GM10847 (cell line): ENCODE measurements at regions not wholly inside any gene's neighbourhood (a gene's known extent, or its start where the extent isn't known, plus 50 kb on each side); places are given as distances from the start of the nearest gene placed in this dataset.

Experiments used
- POLR2A ChIP-seq: IDR thresholded peaks from 2 replicates; pipeline ENCODE4 v1.6.1; 2011; ENCODE audit not compliant: insufficient read length; ENCODE audit errors: extremely low read depth

DNA sequence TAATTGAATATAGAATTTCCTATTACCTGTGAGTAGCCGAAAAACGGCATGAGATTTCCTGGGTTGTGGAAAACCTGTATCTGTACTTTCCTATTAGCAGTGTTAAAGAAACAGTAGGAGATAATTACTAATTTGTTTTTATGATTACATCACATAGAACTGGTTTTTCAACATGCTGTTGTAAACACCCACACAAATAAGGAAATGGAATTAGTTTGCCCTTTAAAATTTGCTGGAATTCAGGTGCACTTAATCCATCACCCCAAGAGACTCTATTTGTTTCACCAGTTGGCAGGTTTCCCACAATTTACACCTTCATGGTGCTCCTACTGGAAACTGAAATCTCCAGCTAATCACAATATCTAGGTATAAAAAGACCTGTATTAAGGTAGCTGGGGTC, 274.1 kb upstream of the SLC8A1 start:
- TF ChIP-seq POLR2A = no peak

DNA sequence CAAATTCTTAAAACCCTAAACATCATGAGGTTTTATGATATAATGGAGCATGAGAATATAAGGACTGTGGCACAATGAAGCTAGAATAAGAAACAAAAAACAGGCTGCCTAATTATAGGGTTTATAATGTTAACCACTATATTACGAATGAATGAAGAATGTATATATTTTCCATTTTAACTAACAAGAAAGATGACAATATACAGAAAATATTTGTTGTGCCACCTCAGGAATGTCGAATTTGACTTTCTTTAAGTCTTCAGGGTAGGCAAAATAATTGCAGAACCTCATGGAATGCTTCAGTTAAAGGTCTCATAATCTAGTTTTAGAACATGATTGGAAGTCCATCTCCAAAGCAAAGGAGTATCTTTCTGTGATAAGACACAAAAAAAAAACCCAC, 282.9 kb upstream of the SLC8A1 start:
- no peak for TF ChIP-seq POLR2A

- no peak for TF ChIP-seq POLR2A
Observed at GRCh38 chr2:40737180-40737579, 285.3 kb upstream of the SLC8A1 start.

DNA sequence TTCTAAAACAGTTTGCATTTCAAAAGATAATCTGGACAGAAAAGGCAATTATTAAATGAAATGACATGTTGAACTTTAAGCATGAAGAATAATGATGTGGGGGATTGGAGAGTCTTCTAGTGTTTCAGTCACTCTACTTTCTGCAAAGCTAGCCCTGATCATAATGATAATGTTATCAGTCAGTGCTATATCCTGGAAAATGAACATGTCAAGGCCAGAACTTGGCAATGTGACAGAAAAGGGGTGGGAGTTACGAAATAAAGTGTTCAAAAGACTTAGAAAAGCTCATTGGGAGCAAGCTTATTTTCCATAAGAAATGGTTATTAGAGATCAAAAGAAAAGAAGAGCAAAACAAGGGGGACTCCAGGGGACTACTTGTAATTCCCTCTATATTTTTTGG, 288.5 kb upstream of the SLC8A1 start:
- no peak for TF ChIP-seq POLR2A

DNA sequence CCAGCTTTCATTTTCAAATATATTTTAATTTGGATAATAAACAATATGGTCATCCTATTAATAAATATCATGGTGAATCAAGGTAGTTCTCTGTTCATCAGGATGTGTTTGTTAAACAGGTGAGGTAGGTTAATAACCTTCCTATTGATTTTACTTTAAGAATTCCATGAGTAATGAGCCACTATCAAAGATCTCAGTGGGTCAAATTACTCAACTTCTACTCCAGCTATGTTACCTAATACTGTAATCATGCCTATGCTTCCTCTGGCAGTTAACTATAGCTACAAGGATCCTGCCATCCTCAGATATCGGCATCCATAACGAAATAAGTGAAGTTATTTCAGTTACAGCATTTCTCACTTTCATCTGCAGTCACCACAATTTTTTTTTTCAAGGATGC, 289.6 kb upstream of the SLC8A1 start:
- TF ChIP-seq POLR2A = no peak

- TF ChIP-seq POLR2A = no peak
Observed at GRCh38 chr2:40746191-40746590, 294.3 kb upstream of the SLC8A1 start.

DNA sequence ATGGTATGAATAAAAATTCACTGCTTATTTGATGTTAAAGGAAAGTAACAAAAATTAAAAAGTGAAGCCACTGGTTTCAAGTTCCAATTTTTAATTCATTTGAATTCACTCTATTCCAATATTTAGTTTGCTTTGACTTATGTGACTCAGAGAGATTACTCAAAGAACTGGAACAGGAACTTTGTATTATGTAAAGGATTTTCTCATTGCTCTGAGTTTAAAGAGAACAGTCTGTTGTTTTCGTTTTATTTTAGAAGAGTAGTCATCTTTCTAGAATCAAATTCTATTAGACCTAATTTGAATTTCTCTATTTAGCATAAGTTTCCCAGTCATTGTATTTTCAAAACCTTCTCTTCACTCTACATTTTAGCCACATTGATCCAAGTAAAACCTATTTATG, 300.1 kb upstream of the SLC8A1 start:
- TF ChIP-seq POLR2A = no peak

DNA sequence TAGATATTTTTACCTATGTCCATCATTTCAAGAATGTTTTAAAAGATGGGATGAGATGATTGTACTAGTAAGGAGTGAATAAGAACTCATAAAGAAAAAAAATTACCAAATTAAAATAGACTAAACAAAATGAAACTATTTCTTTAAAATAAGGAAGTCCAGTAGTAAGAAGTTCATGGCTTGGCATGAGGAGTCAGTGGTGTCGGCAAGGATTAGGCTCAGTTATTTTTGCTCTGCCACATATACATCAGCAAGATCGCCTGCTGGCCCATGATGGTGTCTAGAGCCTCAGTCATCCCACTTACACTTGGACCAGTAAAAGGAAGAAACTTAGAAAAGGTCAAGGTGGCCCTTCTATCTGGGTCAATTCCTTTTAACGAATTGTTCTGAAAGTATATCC, 300.9 kb upstream of the SLC8A1 start:
- TF ChIP-seq POLR2A = no peak

- TF ChIP-seq POLR2A = no peak
Observed at GRCh38 chr2:40754912-40755311, 303.0 kb upstream of the SLC8A1 start.

GRCh38 chr2:40758401-40759155, 306.7 kb upstream of the SLC8A1 start:
- TF ChIP-seq POLR2A = no peak

- no peak for TF ChIP-seq POLR2A
Observed at GRCh38 chr2:40760071-40760666, 308.3 kb upstream of the SLC8A1 start.

DNA sequence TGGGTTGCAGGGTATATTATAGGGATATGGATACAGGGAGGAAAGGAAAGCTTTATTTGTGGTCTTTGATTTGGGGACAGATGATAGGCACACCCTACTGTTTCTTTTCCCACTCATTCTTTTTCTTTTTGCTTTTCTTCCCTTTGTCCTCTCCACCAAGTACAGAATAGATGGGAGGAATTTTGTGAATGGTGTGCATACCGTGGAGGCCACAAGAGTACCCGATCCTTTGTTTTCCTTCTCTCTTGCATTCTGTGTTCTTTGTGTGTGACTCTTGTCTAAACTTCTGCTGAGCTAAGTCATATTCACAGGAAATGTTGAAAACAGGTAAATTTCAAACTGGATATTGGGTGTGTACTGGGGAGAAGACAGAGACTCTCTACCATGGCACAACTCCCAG, 321.4 kb upstream of the SLC8A1 start:
- TF ChIP-seq POLR2A = no peak

GRCh38 chr2:40783704-40784103, 331.8 kb upstream of the SLC8A1 start:
- TF ChIP-seq POLR2A = no peak

DNA sequence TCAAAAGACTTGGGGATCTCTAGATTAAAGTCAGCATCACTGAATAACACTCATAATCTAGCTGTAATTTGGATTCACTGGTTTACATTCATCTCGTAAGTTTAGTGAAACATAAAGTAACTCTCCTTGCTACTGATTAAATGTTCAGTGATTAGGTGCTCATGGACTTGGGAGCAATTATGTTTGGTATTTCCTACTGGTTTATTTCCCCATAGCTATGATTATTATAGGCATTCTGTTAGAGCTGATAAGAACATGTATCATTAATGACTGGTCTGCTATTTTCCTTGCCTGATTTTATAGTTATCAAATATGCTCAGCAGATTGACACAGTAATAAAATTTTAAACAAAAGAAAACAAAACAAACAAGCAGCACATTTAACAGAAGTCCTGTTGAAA, 334.7 kb upstream of the SLC8A1 start:
- no peak for TF ChIP-seq POLR2A

- TF ChIP-seq POLR2A = no peak
Observed at GRCh38 chr2:40797120-40797519, 345.2 kb upstream of the SLC8A1 start.

GRCh38 chr2:40803900-40804299, 352.0 kb upstream of the SLC8A1 start:
- no peak for TF ChIP-seq POLR2A

GRCh38 chr2:40809156-40809555, 357.3 kb upstream of the SLC8A1 start:
- TF ChIP-seq POLR2A = no peak

- TF ChIP-seq POLR2A = no peak
Observed at GRCh38 chr2:40814616-40815015, 362.7 kb upstream of the SLC8A1 start.

- no peak for TF ChIP-seq POLR2A
Observed at GRCh38 chr2:40820319-40820718, 368.4 kb upstream of the SLC8A1 start.
